ENCODE measurements at regions not wholly inside any gene's neighbourhood (a gene's known extent, or its start where the extent isn't known, plus 50 kb on each side); places are given as distances from the start of the nearest gene placed in this dataset.
A peak's percentile ranks its signal among the peaks of the same experiment; 100 is the strongest.
"Not testable (repeated sequence)": the region's sequence is repeated elsewhere in the genome, so short reads cannot be mapped to it uniquely, and the experiment has no call there.

GRCh38 chr5:160479220-160479619 is 57.6 kb downstream of the PTTG1 start:
- DNase-seq (ENCODE audit: low spot score), result no peak

DNA sequence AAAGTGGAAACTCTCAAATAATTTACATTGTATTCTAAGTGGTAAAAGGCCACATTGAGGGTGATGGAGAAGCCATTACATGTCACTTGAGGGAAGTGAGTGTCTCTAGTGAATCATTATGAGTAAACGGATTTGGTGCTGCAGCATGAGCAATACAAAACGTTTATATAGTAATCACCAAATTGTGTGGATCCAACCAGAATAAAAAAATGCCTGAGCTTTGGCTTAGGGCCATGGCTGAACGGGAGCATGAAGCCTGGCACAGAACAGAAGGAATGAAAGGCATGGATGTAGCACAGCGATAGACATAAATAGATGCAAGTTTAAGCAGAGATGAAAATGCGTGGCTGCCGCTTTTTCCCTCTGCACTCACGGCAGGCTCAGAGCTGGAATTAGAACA is 58.3 kb downstream of the PTTG1 start:
- DNase-seq (ENCODE audit: low spot score), result no peak

GRCh38 chr5:160480652-160481051 is 59.0 kb downstream of the PTTG1 start:
- no peak for DNase-seq (ENCODE audit: low spot score)

- no peak for DNase-seq (ENCODE audit: low spot score)
Observed at GRCh38 chr5:160484678-160485077, 63.0 kb downstream of the PTTG1 start.

DNA sequence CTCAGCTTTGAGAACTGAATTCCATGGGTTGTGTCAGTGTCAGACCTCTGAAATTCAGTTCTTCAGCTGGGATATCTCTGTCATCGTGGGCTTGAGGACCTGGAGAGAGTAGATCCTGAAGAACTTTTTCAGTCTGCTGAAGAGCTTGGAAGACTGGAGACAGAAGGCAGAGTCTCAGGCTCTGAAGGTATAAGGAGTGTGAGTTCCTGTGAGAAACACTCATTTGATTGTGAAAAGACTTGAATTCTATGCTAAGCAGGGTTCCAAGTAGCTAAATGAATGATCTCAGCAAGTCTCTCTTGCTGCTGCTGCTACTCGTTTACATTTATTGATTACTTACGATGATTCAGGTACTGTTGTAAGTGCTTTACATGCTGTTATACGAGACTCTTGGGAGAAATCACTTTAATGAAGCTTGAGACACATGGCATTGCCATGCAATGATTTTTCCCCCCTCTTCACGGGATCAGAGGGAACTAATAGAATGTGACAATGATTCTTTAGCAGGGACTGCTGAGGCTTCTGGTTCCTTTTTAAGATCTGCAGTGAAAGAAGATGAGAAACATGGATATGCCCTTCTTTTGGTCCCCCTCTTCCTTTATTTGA is 63.8 kb downstream of the PTTG1 start:
- DNase-seq (ENCODE audit: low spot score), result no peak

DNA sequence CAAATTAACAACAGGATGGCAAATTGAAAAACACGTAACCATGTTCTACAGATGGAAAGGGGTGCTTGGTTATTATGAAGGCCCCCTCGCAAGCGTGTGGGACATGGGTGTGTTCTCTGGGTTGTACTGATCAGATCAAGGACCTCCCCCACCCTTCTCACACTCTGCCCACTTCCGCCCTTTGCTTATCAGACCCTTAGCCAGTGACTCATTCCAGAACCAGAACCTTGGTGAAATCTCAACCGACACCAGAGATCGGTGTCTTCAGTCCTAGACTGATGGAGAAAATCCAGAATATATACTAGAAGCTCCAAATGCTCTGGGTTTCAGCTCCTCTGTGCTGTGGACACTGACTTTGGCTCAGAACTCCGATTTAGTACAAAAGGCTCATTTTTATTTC is 64.9 kb downstream of the PTTG1 start:
- DNase-seq (ENCODE audit: low spot score), result no peak

DNA sequence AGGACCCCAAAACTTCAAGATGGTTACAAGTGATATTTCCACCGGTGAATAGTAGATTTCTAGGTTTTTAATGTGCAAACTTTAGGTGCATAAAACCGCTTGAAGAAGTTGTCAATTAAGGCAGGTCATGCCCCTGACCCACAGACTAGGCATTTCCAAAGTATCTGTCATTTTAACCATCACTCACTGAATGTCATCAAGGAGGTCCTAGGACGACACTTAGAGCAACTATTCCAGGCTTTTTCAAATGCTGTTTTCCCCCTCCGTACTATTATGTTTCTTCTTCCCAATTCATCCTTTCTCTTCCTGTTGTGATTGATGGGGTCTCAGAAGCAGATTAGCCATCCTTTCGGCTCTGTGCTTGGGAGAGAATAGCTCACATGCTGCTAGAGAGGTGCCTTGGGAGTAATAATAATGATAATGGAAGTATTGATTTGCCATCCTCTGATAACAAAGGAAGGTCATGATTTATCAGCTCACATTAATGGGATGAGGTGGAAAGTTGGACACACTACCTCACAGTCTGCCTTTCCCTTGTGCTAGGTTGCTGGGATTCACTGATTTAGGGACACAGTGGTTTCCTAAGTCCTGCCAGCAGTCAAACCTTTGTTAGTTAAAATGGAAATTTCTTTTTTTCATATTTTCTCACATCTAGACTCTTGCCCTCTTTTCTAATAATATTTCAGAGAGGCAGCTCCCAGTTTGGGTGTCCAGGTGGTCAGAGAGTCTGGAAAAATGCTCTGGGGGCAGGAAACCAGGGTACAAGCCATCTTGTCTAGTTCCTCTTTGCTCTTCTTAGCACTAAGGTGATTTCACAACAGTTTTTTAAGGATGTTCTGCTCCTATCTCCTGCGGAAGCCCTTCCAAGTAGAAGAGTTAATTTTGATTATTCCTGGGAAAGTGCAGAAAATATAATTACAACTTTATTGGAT is 67.0 kb downstream of the PTTG1 start:
- no peak for DNase-seq (ENCODE audit: low spot score)

GRCh38 chr5:160491438-160491837 is 69.8 kb downstream of the PTTG1 start:
- DNase-seq (ENCODE audit: low spot score), result no peak

DNA sequence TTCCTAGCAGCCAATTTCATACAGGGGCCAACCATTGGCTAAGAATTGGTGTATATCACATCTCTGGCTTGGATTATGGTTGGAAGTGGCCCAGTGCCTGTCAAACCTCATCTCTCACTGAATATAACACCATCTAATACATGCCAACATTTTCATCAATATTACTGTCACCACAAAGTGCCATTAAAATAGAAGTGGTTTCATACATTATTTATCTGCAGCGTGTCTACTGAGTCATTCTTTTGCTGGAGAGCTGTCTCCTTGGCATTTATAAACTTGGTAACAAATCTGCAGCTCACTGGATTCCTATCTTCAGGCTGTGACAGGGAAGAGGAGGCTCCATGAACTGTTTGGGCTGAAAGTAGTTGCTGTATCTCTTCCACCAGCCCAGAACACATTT is 70.9 kb downstream of the PTTG1 start:
- DNase-seq (ENCODE audit: low spot score), result no peak

DNA sequence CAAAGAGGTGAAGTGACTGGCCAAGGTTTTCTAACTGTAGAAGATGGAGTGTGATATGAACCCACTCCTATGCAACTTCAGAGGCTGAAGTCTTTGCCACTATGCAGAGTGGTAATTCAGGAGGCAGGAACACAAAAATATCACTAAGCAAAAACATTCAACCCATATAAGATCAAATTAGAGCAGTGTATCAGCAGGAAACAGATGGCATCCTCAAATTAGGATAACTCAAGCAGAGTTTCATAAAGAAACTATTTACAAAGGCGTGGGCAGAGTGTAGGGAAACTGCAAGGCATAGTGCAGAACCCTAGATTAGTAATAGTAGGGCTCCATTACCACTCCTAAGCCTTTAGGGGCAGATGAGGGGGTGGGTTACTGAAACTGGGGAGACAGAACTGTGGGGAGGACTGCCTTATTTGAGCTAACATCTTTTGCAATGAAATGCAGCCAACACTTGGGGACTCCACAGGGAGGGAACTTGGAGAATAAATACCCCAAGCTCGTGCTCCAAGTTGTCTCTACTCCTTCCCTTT is 72.2 kb downstream of the PTTG1 start:
- DNase-seq (ENCODE audit: low spot score), result no peak

DNA sequence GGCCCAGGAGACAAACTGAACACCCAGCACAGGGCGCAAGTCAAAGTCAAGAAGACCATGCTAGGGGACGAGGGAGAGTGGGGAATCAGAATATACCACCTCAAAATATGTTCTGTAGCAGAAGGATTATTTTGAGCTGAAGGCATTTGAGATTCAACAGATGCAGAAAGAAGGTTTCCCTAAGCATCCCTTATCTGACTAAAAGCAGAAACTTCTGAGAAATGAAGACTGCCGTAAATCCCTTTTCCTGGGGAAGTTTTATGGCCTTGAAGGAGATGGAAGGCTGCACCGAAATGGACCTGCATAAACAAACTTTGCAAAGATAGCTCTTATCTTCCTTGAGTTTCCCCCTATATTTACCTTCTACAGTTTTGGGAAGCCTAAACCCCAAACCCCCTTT is 72.8 kb downstream of the PTTG1 start:
- DNase-seq (ENCODE audit: low spot score), result no peak

DNA sequence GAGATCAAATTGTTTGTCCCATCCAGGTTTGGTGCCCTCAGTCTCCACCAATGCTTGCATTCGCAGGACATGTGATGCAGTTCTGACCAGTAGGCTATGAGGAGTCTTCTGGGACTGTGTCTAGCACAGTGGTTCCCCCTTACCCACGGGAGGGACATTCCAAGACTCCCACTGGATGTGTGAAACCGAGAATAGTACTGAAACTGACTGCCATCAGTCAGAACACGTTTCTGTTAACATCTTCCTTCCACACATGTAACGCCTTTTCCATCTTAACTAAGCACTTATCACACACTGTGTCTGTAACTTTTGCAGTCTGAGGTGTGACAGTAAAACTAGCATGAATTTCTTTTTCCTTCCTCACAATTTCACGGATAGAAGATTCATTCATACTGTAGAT is 74.7 kb downstream of the PTTG1 start:
- DNase-seq (ENCODE audit: low spot score), result no peak

- no peak for DNase-seq (ENCODE audit: low spot score)
Observed at GRCh38 chr5:160496784-160497183, 75.1 kb downstream of the PTTG1 start.

- no peak for DNase-seq (ENCODE audit: low spot score)
Observed at GRCh38 chr5:160497878-160498277, 76.2 kb downstream of the PTTG1 start.

- not testable (repeated sequence) for DNase-seq (ENCODE audit: low spot score)
Observed at GRCh38 chr5:160498441-160499043, 76.9 kb downstream of the PTTG1 start.

GRCh38 chr5:160500786-160501779 is 79.4 kb downstream of the PTTG1 start:
- no peak for DNase-seq (ENCODE audit: low spot score)

DNA sequence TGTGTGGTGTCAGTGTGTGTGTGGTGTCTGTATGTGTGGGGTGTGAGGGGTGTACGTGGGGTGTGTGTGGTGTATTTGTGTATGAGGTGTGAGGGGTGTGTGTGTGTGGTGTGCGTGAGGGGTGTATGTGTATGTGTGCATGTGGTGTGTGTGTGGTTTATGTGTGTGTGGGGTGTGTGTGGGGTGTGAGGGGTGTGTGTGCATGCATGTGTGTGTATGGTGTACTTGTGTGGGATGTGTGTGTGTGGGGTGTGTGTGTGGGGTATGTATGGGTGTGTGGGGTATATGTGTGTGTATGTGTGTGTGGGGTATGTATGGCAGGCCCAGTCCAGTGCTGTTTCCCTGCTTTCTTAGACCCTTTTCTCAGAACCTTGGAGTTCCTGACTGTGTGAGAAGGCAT is 83.3 kb downstream of the PTTG1 start:
- no peak for DNase-seq (ENCODE audit: low spot score)

- DNase-seq (ENCODE audit: low spot score), result no peak
Observed at GRCh38 chr5:160506006-160507004, 84.7 kb downstream of the PTTG1 start.

GRCh38 chr5:160507221-160507721 is 85.6 kb downstream of the PTTG1 start:
- DNase-seq (ENCODE audit: low spot score), result peak; percentile 9

Measured in HT-29 (cell line).